ENCODE measurements at regions not wholly inside any gene's neighbourhood (a gene's known extent, or its start where the extent isn't known, plus 50 kb on each side); places are given as distances from the start of the nearest gene placed in this dataset.

DNA sequence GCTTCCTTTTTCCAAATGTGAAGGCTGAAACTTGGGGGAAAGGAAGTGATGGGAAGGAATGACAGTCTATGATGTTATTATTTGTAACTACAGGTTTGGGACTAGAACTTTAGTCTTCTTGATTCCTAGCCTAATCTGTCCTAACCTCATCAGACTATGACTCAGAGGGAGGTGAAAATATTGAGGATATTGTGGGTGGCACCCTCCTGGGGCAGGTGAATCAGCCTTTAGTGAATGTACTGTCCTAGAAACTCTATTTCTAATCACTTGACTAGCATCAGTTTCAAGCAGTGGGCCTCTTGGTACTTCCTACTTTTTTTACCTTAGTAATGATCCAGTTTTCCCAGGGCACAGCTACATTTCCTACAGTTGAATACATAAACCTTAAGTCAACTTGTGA, 829.0 kb upstream of the API5 start:
- Histone ChIP-seq H3K36me3 (ENCODE audit: control insufficient read depth, insufficient read depth, low read length) (no peaks in the 10 kb centered on the region), H3K27ac (ENCODE audit: insufficient read depth, low read length) (no peak overlapping the region), H3K27me3 (ENCODE audit: control insufficient read depth, insufficient read depth, low read length) (no peaks in the 10 kb centered on the region), H2AFZ (ENCODE audit: low read length) (no peak overlapping the region), H3K79me2 (ENCODE audit: control insufficient read depth, insufficient read depth, low read length) (no peaks in the 10 kb centered on the region), H3K4me2 (ENCODE audit: extremely low read depth, insufficient read depth, low read length) (no peak overlapping the region), H4K20me1 (ENCODE audit: control insufficient read depth, extremely low read depth, insufficient read depth, low read length) (no peaks in the 10 kb centered on the region), H3K4me1 (ENCODE audit: control insufficient read depth, extremely low read depth, insufficient read depth, low read length) (no peaks in the 10 kb centered on the region), H3K4me3 (replicated peaks in 1 of 4; ENCODE audit: control extremely low read depth in 1 of 4, insufficient read depth in 1 of 4, low read depth in 3 of 4, low read length in 4 of 4) (no peak overlapping the region), H3K9ac (ENCODE audit: insufficient read depth, low read length) (no peak overlapping the region), H3K9me3 (ENCODE audit: control insufficient read depth, insufficient read depth, low read depth, low read length) (no peaks in the 10 kb centered on the region)
- no peak for DNase-seq (ENCODE audit: low read depth in 2 of 2)
- no peak for TF ChIP-seq EZH2 (IDR thresholded peaks at IDR 0.05; ENCODE audit: low read length, missing control alignments)
- TF ChIP-seq, protein P1, sequence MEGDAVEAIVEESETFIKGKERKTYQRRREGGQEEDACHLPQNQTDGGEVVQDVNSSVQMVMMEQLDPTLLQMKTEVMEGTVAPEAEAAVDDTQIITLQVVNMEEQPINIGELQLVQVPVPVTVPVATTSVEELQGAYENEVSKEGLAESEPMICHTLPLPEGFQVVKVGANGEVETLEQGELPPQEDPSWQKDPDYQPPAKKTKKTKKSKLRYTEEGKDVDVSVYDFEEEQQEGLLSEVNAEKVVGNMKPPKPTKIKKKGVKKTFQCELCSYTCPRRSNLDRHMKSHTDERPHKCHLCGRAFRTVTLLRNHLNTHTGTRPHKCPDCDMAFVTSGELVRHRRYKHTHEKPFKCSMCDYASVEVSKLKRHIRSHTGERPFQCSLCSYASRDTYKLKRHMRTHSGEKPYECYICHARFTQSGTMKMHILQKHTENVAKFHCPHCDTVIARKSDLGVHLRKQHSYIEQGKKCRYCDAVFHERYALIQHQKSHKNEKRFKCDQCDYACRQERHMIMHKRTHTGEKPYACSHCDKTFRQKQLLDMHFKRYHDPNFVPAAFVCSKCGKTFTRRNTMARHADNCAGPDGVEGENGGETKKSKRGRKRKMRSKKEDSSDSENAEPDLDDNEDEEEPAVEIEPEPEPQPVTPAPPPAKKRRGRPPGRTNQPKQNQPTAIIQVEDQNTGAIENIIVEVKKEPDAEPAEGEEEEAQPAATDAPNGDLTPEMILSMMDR (conservative IDR thresholded peaks at IDR 0.05 in 1 of 2, IDR thresholded peaks at IDR 0.05 in 1 of 2; ENCODE audit: low read depth in 1 of 2, low read length in 2 of 2), result no peak

DNA sequence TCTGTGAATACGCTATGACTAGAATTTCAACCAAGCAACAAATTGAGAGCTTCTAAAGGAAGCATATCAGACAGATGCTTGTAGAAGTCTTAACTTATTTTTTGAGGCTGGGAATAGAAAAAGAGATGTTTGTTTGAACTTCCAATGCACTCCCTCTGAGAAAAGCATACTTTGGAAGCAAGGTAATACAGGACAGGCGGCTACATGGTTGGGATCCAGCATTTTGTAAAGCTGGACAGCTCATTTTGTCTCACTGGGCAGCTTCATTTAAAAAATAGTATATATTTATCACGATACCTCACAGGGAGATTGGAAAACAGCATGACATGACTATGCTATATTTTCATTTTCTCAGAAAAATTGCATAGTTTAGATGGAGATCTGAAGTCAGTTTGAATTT, 821.3 kb upstream of the API5 start:
- Histone ChIP-seq H2AFZ (ENCODE audit: low read length) (no peak overlapping the region), H3K27me3 (ENCODE audit: control insufficient read depth, insufficient read depth, low read length) (no peaks in the 10 kb centered on the region), H3K79me2 (ENCODE audit: control insufficient read depth, insufficient read depth, low read length) (no peaks in the 10 kb centered on the region), H3K4me1 (ENCODE audit: control insufficient read depth, extremely low read depth, insufficient read depth, low read length) (no peaks in the 10 kb centered on the region), H3K9me3 (ENCODE audit: control insufficient read depth, insufficient read depth, low read depth, low read length) (no peaks in the 10 kb centered on the region), H3K9ac (ENCODE audit: insufficient read depth, low read length) (no peak overlapping the region), H4K20me1 (ENCODE audit: control insufficient read depth, extremely low read depth, insufficient read depth, low read length) (no peaks in the 10 kb centered on the region), H3K36me3 (ENCODE audit: control insufficient read depth, insufficient read depth, low read length) (no peaks in the 10 kb centered on the region), H3K4me3 (replicated peaks in 1 of 4; ENCODE audit: control extremely low read depth in 1 of 4, insufficient read depth in 1 of 4, low read depth in 3 of 4, low read length in 4 of 4) (no peak overlapping the region), H3K4me2 (ENCODE audit: extremely low read depth, insufficient read depth, low read length) (no peak overlapping the region), H3K27ac (ENCODE audit: insufficient read depth, low read length) (no peak overlapping the region)
- DNase-seq (ENCODE audit: low read depth in 2 of 2), result no peak
- TF ChIP-seq, protein P1 (conservative IDR thresholded peaks at IDR 0.05 in 1 of 2, IDR thresholded peaks at IDR 0.05 in 1 of 2; ENCODE audit: low read depth in 1 of 2, low read length in 2 of 2), result no peak
- no peak for TF ChIP-seq EZH2 (IDR thresholded peaks at IDR 0.05; ENCODE audit: low read length, missing control alignments)

DNA sequence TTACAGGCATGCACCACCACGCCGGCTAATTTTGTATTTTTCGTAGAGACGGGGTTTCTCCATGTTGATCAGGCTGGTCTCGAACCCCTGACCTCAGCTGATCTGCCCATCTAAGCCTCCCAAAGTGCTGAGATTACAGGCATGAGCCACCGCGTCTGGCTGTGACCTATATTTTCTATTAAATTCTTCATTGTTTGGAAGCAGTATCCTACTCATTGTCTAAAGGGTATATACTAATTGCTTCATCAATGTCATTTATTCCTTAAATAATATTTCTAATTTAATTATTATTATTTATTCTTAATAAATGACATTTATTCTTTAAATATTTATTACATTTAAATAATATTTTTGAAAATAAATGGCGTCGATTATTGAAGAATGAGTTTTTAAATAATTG, 817.3 kb upstream of the API5 start:
- TF ChIP-seq EZH2 (IDR thresholded peaks at IDR 0.05; ENCODE audit: low read length, missing control alignments), result no peak
- TF ChIP-seq, protein P1 (conservative IDR thresholded peaks at IDR 0.05 in 1 of 2, IDR thresholded peaks at IDR 0.05 in 1 of 2; ENCODE audit: low read depth in 1 of 2, low read length in 2 of 2), result no peak
- H3K4me3 ChIP-seq (replicated peaks in 1 of 4; ENCODE audit: control extremely low read depth in 1 of 4, insufficient read depth in 1 of 4, low read depth in 3 of 4, low read length in 4 of 4), result no peak overlapping the region
- no peak overlapping the region for H3K9ac ChIP-seq (ENCODE audit: insufficient read depth, low read length)
- no peak overlapping the region for H3K4me2 ChIP-seq (ENCODE audit: extremely low read depth, insufficient read depth, low read length)
- H3K36me3 ChIP-seq (ENCODE audit: control insufficient read depth, insufficient read depth, low read length), result no peaks in the 10 kb centered on the region
- DNase-seq (ENCODE audit: low read depth in 2 of 2), result no peak
- H3K79me2 ChIP-seq (ENCODE audit: control insufficient read depth, insufficient read depth, low read length), result no peaks in the 10 kb centered on the region
- no peaks in the 10 kb centered on the region for H3K9me3 ChIP-seq (ENCODE audit: control insufficient read depth, insufficient read depth, low read depth, low read length)
- no peak overlapping the region for H2AFZ ChIP-seq (ENCODE audit: low read length)
- H4K20me1 ChIP-seq (ENCODE audit: control insufficient read depth, extremely low read depth, insufficient read depth, low read length), result no peaks in the 10 kb centered on the region
- no peak overlapping the region for H3K27ac ChIP-seq (ENCODE audit: insufficient read depth, low read length)
- no peaks in the 10 kb centered on the region for H3K4me1 ChIP-seq (ENCODE audit: control insufficient read depth, extremely low read depth, insufficient read depth, low read length)
- H3K27me3 ChIP-seq (ENCODE audit: control insufficient read depth, insufficient read depth, low read length), result no peaks in the 10 kb centered on the region
